Esophagus squamous epithelium (tissue), 4 donors: ENCODE measurements at regions not wholly inside any gene's neighbourhood (a gene's known extent, or its start where the extent isn't known, plus 50 kb on each side); places are given as distances from the start of the nearest gene placed in this dataset.

ENCODE experiments used
- CTCF ChIP-seq, 6 experiments: fragments of 450-650 bp in 4 of 6; fragments of 200-600 bp in 2 of 6; sonication (generic) in 2 of 6; IDR thresholded peaks; one replicate each; pipeline ENCODE4 v1.5.1; 2016 to 2019; ENCODE audit warnings: antibody characterized with exemption in 6 of 6, mild to moderate bottlenecking in 4 of 6, moderate library complexity in 4 of 6
- POLR2A ChIP-seq, 4 donors: fragments of 450-650 bp; IDR thresholded peaks; one replicate each; pipeline ENCODE4 v1.6.1; 2017; ENCODE audit warnings: antibody characterized with exemption in 4 of 4, mild to moderate bottlenecking in 4 of 4, moderate library complexity in 3 of 4

GRCh38 chr12:91406920-91407341 lies 224.3 kb upstream of the DCN start:
- TF ChIP-seq CTCF (IDR thresholded peaks at IDR 0.05): peak in 3 of 6 experiments; percentile 26 to 50 (median 27)
- no peak for TF ChIP-seq POLR2A (IDR thresholded peaks at IDR 0.05)
